ENCODE measurements at regions not wholly inside any gene's neighbourhood (a gene's known extent, or its start where the extent isn't known, plus 50 kb on each side); places are given as distances from the start of the nearest gene placed in this dataset.

DNA sequence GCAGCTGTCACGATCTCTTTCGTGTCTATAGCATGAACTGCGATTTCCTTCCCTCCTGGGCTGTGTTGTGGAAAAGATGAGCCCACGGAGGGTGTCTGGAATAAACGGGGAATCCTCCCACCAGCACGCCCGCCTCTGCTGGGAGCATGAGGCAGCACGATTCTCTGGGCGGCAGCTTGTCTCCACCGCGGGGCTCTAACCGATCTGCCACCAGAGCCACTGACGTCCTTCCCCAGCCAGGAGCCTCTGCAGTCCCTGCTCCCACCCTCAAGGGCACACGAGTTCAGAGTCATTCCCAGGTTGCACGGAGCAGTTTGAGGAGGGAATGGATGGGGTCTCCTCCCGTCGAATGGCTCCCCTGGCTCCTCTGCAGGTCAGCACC is 197.6 kb downstream of the DLL1 start:
- TF ChIP-seq YY1 (IDR thresholded peaks at IDR 0.05; ENCODE audit: insufficient read depth, insufficient read length) (no peak), ZNF274 (IDR thresholded peaks at IDR 0.05; ENCODE audit: low read depth, low read length) (no peak), SUZ12 (IDR thresholded peaks at IDR 0.05; ENCODE audit: extremely low read depth, insufficient read depth, insufficient read length) (no peak)

Data from NT2/D1 (cell line).